HG02884 (cell line): ENCODE measurements at regions not wholly inside any gene's neighbourhood (a gene's known extent, or its start where the extent isn't known, plus 50 kb on each side); places are given as distances from the start of the nearest gene placed in this dataset.
"Not testable (repeated sequence)": the region's sequence is repeated elsewhere in the genome, so short reads cannot be mapped to it uniquely, and the experiment has no call there.

Experiments used
- ATAC-seq: cut with Tn5 transposase; IDR thresholded peaks from one replicate; pipeline ENCODE4 v1.9.1; 2021; ENCODE audit warnings: mild to moderate bottlenecking, moderate library complexity; ENCODE audit not compliant: unreplicated experiment

DNA sequence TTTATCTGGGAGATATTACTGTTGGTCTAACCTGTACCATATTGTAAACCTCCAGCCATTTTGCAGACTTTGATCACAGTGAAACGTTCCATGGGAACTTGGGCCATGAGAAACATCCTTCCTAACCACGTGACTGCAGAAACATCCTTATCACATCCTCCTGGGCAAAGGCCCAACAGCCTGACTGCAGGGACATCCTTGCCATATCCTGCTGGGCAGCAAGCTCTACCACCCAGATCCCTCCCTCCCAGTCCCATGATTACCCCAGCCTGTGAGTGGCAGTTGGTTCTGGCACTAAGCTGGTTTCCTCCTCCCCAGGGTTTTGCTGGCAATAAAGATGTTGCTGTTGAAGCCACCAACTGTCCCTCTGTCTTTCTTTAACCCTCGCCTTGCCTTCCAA lies 201.2 kb downstream of the POTEC start:
- not testable (repeated sequence) for ATAC-seq

DNA sequence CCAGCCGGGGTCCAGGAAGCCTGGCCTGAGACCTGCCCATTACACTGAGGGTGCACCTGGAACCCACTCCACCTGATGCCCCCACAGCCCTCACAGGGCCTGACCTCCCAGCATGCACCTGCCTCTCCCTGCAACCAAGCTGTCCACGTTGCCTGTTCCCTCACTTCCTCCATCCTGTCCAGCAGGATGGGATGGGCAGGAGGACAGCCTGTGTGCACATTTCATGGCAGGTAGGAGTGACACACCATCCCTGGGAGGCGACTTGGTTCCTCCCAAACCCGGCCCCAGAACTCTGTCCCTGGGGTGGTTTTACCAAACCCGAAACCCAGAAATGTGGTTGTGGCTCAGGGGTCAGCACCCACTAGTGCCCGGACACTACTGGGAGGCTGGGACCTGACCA lies 203.8 kb upstream of the ZNF519 start:
- not testable (repeated sequence) for ATAC-seq

DNA sequence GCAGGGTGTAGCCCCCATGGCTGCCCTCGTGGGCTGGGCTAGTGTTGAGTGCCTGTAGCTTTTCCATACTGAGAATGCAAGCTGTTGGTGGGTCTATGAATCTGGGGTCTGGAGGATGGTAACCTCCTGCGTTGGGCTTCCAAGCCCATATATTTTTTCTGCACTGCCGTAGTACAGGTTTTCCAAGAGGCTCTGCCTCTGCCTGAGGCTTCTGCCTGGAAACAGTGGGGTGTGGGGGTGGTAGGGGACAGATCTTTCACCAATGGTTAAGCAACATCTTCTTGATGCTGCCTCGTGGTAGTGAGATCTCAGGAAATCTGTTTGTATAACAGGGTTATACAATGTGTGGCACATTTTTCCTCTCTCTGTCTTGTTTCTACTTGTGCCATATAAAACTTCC lies 189.0 kb upstream of the ZNF519 start:
- not testable (repeated sequence) for ATAC-seq

DNA sequence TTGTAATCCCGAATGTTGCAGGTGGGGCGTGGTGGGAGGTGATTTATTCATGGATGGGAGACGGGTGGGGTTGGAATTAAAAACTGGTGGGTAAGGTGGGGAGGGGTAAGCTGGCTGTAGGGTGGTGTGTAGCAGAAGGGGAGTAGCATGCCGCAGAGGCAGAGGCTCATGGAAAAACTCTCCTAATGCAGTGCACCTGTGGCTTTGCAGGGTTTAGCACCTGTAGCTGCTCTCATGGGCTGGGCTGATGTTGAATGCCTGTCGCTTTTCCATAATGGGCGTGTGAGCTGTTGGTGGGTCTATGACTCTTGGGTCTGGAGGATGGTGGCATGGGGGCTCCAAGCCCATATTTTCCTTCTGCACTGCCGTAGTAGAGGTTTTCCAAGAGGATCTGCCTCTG lies 169.0 kb upstream of the ZNF519 start:
- not testable (repeated sequence) for ATAC-seq

DNA sequence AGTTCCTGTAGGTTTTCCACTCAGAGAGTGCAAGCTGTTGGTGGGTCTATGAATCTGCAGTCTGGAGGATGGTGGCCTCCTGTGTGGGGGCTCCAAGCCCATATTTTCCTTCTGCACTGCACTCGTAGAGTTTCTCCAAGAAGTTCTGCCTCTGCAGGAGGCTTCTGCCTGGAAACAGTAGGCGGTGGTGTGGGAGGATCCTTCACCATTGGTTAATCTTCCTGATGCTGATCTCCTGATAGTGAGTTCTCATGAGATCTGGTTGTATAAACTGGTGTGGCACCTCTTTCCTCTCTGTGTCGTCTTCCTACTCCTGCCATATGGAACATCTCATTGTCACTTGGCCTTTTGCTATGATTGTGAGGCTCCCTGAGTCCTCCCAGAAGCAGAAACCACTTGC lies 162.8 kb upstream of the ZNF519 start:
- not testable (repeated sequence) for ATAC-seq

DNA sequence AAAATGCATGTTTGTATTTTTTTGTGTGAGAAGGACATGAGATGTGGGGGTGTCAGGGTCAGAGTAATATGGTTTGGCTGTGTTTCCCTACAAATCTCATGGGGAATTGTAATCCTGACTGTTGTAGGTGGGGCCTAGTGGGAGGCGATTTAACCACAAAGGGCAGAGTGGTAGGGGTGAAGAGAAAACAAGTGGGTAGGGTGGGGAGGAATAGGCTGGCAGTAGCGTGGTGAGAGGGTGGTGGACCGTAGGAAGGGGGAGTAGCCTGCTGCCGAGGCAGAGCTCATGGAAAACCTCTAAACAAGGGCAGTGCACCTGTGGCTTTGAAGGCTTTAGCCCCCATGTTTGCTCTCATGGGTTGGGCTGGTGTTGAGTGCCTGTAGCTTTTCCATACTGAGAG lies 152.8 kb upstream of the ZNF519 start:
- ATAC-seq: no peak

DNA sequence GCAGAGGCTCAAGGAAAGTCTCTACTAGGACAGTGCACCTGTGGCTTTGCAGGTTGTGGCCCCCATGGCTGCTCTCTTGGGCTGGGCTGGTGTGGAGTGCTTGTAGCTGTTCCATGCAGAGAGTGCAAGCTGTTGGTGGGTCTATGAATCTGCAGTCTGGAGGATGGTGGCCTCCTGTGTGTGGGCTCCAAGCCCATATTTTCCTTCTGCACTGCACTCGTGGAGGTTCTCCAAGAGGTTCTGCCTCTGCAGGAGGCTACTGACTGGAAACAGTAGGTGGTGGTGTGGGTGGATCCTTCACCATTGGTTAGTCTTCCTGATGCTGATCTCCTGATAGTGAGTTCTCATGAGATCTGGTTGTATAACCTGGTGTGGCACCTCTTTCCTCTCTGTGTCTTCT lies 143.2 kb upstream of the ZNF519 start:
- not testable (repeated sequence) for ATAC-seq

DNA sequence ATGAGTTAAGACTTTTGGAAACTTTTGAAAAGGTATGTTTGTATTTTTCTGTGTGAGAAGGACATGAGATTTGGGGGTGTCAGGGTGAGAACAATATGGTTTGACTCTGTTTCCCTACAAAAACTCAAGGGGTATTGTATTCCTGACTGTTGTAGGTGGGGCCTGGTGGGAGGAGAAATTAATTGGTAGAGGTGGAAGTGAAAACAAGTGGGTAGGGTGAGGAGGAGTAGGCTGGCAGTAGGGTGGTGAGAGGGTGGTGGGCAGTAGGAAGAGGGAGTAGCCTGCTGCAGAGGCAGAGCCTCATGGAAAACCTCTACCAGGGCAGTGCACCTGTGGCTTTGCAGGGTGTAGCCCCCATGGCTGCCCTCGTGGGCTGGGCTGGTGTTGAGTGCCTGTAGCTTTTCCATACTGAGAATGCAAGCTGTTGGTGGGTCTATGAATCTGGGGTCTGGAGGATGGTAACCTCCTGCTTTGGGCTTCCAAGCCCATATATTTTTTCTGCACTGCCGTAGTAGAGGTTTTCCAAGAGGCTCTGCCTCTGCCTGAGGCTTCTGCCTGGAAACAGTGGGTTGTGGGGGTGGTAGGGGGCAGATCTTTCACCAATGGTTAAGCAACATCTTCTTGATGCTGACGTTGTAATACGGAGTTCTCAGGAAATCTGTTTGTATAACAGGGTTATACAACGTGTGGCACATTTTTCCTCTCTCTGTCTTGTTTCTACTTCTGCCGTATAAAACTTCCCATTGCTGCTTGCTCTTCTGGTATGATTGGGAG lies 133.6 kb upstream of the ZNF519 start:
- not testable (repeated sequence) for ATAC-seq

DNA sequence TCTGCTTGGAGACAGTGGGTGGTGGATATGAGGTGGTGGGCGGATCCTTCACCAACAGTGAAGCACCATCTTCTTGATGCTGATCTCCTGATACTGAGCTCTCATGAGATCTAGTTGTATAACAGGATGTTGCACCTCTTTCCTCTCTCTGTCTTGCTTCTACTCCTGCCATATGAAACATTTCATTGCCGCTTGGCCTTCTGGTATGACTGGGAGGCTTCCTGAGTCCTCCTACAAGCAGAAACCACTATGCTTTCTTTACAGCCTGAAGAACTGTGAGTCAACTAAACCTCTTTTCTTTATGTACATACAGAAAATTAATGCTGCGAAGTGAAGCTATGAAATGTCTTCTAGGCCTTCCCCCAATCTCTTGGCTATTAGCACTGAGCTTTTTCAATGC lies 130.6 kb upstream of the ZNF519 start:
- not testable (repeated sequence) for ATAC-seq

DNA sequence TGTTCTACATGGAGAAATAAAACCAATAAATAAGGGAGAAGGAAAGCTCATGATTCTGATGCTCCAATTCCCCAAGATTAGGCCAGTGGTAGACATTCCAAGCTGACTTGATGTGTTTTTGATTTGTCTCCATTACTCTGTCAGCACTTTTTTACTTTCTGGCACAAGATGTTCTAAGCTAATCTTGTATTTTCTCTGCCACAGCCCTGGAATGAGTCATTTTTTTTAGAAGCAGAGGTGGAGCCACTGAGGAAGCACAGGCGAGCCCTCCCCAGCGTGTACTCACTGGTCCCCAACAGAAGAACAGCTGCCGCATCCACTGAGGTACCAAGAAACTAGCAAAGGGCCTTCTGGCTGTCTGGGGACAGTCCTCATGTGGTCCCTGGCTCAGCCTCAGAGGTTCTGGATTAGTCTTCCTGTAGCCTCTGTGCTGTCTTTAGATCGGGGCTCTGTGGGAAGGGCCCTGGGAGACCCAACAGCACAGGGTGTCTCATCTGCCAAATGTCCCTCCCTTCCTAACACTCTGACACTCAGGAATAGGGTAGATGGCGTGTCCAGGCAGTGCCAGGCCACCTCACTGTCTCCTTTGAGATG lies 117.9 kb upstream of the ZNF519 start:
- not testable (repeated sequence) for ATAC-seq

DNA sequence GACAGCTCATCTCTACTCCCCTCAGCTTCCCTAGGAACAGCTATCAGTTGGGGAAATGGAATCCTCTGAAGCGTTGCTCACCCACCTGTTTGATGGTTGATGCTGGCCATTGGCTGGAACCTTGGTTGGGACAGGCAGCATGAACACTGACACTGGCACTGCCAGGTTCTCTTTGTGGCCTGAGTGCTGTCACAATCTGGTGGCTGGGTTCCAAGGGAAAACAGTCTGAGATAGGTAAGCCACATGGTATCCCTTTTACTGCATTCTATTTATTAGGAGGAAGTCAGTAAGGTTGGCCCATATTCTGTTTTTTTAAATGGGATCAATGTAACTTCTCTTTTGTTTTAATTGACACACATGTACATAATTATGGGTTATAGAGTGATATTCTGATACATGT lies 107.0 kb upstream of the ZNF519 start:
- ATAC-seq: not testable (repeated sequence)

DNA sequence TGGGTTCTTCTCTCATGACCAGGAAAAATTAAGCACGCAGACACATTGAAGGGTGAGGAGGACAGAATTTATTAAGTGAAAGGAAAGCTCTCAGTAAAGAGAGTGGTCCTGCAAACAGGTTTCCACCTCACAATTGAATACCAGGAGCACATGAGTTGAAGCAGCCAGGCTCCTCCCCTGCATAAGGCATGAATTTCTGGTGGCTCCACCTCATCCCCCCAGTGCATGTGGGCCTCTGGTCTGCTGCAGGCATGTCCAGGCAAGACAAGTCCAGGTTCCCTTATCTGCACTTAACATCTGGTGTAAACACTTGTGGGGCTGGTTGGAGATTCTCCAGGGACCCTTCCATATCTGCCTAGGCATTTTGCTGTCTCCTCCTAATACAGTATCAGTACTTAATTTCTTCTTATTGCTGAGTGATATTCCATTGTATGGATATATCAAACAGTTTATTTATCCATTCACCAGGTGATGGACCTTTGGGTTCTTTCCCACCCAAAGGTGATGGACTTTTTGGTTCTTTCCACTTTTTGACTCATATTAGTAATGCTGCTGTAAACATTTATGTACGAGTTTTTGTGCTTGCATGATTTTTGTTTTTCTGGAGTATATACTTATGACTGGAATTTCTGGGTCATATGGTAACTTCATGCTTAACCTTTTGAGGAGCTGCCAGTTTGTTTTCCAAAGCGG lies 104.3 kb upstream of the ZNF519 start:
- ATAC-seq: not testable (repeated sequence)

DNA sequence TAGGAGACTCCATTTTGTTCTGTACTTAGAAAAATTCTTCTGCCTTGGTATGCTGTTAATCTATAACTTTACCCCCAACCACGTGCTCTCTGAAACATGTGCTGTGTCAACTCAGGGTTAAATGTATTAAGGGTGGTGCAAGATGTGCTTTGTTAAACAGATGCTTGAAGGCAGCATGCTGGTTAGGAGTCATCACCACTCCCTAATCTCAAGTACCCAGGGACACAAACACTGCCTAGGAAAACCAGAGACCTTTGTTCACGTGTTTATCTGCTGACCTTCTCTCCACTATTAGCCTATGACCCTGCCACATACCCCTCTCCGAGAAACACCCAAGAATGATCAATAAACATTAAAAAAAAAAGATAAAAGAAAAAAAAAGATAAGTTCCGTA lies 93.0 kb upstream of the ZNF519 start:
- ATAC-seq: not testable (repeated sequence)

DNA sequence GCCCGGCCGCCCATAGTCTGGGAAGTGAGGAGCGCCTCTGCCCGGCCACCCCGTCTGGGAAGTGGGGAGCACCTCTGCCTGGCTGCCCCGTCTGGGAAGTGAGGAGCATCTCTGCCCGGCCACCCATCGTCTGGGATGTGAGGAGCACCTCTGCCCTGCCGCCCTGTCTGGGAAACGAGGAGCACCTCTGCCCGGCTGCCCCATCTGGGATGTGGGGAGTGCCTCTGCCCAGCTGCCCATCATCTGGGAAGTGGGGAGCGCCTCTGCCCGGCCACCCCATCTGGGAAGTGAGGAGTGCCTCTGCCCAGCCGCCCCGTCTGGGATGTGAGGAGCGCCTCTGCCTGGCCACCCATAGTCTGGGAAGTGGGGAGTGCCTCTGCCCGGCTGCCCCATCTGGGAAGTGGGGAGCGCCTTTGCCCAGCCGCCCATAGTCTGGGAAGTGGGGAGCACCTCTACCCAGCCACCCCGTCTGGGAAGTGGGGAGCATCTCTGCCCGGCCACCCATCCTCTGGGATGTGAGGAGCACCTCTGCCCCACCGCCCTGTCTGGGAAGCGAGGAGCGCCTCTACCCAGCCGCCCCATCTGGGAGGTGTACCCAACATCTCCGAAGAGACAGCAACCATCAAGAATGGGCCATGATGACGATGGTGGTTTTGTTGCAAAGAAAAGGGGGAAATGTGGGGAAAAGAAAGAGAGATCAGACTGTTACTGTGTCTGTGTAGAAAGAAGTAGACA lies 92.5 kb upstream of the ZNF519 start:
- not testable (repeated sequence) for ATAC-seq

DNA sequence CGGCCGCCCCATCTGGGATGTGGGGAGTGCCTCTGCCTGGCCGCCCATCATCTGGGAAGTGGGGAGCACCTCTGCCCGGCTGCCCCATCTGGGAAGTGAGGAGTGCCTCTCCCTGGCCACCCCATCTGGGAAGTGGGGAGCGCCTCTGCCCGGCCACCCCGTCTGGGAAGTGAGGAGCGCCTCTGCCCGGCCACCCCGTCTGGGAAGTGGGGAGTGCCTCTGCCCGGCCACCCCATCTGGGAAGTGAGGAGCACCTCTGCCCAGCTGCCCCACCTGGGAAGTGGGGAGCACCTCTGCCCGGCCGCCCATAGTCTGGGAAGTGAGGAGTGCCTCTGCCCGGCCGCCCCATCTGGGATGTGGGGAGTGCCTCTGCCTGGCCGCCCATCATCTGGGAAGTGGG lies 91.7 kb upstream of the ZNF519 start:
- ATAC-seq: not testable (repeated sequence)

DNA sequence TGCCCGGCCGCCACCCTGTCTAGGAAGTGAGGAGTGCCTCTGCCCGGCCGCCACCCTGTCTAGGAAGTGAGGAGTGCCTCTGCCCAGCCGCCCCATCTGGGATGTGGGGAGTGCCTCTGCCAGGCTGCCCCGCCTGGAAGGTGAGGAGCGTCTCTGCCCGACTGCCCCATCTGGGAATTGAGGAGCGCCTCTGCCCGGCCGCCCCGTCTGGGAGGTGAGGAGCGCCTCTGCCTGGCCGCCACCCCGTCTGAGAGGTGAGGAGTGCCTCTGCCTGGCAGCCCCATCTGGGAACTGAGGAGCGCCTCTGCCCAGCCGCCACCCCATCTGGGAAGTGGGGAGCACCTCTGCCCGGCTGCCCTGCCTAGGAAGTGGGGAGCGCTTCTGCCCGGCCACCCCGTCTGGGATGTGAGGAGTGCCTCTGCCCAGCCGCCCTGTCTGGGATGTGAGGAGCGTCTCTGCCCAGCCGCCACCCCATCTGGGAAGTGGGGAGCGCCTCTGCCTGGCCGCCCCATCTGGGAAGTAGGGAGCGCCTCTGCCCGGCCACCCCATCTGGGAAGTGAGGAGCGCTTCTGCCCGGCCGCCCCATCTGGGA lies 91.1 kb upstream of the ZNF519 start:
- not testable (repeated sequence) for ATAC-seq

DNA sequence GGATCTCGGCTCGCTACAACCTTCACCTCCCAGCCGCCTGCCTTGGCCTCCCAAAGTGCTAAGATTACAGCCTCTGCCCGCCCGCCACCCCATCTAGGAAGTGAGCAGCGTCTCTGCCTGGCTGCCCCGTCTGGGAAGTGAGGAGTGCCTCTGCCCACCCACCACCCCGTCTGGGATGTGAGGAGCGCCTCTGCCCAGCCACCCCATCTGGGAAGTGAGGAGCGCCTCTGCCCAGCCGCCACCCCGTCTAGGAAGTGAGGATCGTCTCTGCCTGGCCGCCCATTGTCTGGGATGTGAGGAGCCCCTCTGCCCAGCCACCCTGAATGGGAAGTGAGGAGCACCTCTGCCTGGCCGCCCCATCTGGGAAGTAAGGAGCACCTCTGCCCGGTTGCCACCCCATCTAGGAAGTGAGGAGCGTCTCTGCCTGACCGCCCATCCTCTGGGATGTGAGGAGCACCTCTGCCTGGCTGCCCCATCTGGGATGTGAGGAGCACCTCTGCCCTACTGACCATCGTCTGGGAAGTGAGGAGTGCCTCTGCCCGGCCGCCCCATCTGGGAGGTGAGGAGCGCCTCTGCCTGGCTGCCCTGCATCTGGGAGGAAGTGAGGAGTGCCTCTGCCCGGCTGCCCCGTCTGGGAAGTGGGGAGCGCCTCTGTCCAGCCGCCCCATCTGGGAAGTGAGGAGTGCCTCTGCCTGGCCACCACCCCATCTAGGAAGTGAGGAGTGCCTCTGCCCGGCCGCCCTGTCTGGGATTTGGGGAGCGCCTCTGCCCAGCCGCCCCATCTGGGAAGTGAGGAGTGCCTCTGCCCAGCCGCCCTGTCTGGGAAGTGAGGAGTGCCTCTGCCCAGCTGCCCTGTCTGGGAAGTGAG lies 90.4 kb upstream of the ZNF519 start:
- ATAC-seq: not testable (repeated sequence)

DNA sequence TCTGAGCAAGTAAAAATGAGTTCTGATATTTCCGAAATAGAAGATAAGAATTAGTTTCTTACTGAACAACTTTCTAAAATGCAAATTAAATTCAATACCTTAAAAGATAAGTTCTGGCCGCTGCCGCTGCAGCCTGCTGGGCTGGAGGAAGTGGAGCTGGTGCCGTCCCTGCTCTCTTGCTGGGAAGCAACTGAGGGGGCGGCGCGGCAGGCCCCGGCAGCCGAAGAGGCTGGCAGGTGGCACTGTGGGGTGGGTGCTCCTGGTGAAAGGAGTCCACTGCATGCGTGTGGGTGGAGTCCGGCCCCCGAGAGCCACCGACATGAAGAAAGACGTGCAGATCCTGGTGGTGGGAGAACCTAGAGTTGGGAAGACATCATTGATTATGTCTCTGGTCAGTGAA lies 89.5 kb upstream of the ZNF519 start:
- no peak for ATAC-seq

DNA sequence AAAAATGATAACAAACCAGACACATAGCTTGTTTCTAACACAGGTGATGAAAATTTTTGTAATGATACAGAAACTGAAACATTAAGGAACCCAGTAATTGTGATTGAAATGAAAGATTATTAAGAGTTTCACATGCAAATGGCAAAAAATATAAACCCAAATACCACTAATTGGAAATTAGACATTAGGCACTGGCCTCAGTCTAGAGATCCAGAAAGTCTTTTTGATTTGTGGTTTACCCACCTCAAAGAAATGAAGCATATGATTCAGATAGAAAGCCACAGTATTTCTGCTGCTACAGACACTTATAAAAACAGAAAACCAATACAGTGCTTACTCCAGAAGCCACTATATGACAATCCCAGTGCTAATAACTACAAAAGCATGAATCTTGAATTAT lies 83.7 kb upstream of the ZNF519 start:
- not testable (repeated sequence) for ATAC-seq

DNA sequence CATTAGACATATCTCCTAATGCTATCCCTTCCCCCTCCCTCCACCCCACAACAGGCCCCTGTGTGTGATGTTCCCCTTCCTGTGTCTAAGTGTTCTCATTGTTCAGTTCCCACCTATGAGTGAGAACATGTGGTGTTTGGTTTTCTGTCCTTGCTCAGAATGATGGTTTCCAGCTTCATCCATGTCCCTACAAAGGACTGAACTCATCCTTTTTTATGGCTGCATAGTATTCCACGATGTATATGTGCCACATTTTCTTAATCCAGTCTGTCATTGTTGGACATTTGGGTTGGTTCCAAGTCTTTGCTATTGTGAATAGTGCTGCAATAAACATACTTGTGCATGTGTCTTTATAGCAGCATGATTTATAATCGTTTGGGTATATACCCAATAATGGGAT lies 71.2 kb upstream of the ZNF519 start:
- not testable (repeated sequence) for ATAC-seq
